ENCODE measurements at regions not wholly inside any gene's neighbourhood (a gene's known extent, or its start where the extent isn't known, plus 50 kb on each side); places are given as distances from the start of the nearest gene placed in this dataset.

- no peak for TF ChIP-seq ZBTB49 (tag by site-specific recombination; IDR thresholded peaks at IDR 0.05; ENCODE audit: low read depth)
Observed at GRCh38 chr6:65988006-65988405, 281.0 kb upstream of the EYS start (continued).

- POLR2A ChIA-PET: no interaction called here
- no peaks in the 10 kb centered on the region for H3K4me1 ChIP-seq (ENCODE audit: control insufficient read depth, insufficient read depth, low read length)
- H3K4me3 ChIP-seq (ENCODE audit: low read depth, low read length): no peak overlapping the region
- CTCF ChIA-PET: no interaction called here
- H3K9me3 ChIP-seq (ENCODE audit: control insufficient read depth, insufficient read depth, low read depth, low read length): no peaks in the 10 kb centered on the region
- H3K27ac ChIP-seq (ENCODE audit: extremely low read depth, low read depth, low read length): no peak overlapping the region
- H3K36me3 ChIP-seq (ENCODE audit: control insufficient read depth in 2 of 2, insufficient read depth in 1 of 2, low read length in 2 of 2): no peaks in the 10 kb centered on the region
- TF ChIP-seq ZNF571 (tag by site-specific recombination; IDR thresholded peaks at IDR 0.05) (no peak), ZBTB8A (tag by site-specific recombination; IDR thresholded peaks at IDR 0.05) (peak; percentile 28; the same call in 1 of the 2 replicates), MYNN (tag by site-specific recombination; IDR thresholded peaks at IDR 0.05; ENCODE audit: borderline replicate concordance) (no peak), ZNF623 (tag by site-specific recombination; IDR thresholded peaks at IDR 0.05) (peak; percentile 32), ZNF394 (tag by site-specific recombination; IDR thresholded peaks at IDR 0.05; ENCODE audit: borderline replicate concordance) (peak; percentile 66; the same call in 1 of the 2 replicates), ZNF426 (tag by site-specific recombination; IDR thresholded peaks at IDR 0.05) (peak; percentile 52), ZNF266 (tag by site-specific recombination; IDR thresholded peaks at IDR 0.05; ENCODE audit: low read depth) (no peak), ZNF341 (tag by site-specific recombination; IDR thresholded peaks at IDR 0.05; ENCODE audit: low read depth) (no peak), ZNF174 (tag by site-specific recombination; IDR thresholded peaks at IDR 0.05) (no peak), ZBTB49 (tag by site-specific recombination; IDR thresholded peaks at IDR 0.05; ENCODE audit: low read depth) (no peak), ZBTB11 (tag by site-specific recombination; conservative IDR thresholded peaks at IDR 0.05; ENCODE audit: low read depth) (peak; percentile 49), ZNF518A (tag by site-specific recombination; conservative IDR thresholded peaks at IDR 0.05; ENCODE audit: low read depth) (peak; percentile 51; the same call in 1 of the 2 replicates), ZNF843 (tag by site-specific recombination; IDR thresholded peaks at IDR 0.05) (no peak), PRDM6 (tag by site-specific recombination; IDR thresholded peaks at IDR 0.05) (no peak), ZNF654 (tag by site-specific recombination; IDR thresholded peaks at IDR 0.05; ENCODE audit: low read depth) (0 out of 2 replicates have a peak, but pooled peaks have one; percentile 6), ZFP3 (tag by site-specific recombination; IDR thresholded peaks at IDR 0.05; ENCODE audit: low read depth) (no peak), ZNF555 (tag by site-specific recombination; conservative IDR thresholded peaks at IDR 0.05) (peak; percentile 40), ZNF639 (tag by site-specific recombination; IDR thresholded peaks at IDR 0.05) (no peak), ZNF157 (tag by site-specific recombination; IDR thresholded peaks at IDR 0.05) (no peak)
Observed at GRCh38 chr6:65984089-65984488, 277.1 kb upstream of the EYS start.

Data from HEK293 (cell line).